ENCODE measurements at regions not wholly inside any gene's neighbourhood (a gene's known extent, or its start where the extent isn't known, plus 50 kb on each side); places are given as distances from the start of the nearest gene placed in this dataset.

DNA sequence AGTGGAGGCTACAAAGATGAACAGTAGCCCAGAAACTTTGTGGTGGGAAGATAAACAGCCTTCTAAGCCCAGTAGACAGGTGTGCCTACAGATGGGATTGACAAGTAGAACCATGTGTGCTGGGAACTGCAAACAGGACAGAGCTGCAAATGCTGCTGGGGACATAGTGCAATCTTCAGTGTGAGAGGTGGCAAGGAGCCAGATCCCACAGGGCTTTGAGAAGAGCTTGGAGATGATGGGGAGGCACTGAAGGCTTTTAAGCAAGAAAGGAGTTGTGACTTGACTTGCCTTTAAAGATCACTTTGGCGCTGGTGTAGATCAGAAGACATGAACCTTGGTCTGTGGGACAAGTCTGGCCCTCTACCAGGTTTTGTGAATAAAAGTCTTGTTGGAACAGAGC, 675.2 kb downstream of the ACTL7B start:
- TF ChIP-seq, protein P1, sequence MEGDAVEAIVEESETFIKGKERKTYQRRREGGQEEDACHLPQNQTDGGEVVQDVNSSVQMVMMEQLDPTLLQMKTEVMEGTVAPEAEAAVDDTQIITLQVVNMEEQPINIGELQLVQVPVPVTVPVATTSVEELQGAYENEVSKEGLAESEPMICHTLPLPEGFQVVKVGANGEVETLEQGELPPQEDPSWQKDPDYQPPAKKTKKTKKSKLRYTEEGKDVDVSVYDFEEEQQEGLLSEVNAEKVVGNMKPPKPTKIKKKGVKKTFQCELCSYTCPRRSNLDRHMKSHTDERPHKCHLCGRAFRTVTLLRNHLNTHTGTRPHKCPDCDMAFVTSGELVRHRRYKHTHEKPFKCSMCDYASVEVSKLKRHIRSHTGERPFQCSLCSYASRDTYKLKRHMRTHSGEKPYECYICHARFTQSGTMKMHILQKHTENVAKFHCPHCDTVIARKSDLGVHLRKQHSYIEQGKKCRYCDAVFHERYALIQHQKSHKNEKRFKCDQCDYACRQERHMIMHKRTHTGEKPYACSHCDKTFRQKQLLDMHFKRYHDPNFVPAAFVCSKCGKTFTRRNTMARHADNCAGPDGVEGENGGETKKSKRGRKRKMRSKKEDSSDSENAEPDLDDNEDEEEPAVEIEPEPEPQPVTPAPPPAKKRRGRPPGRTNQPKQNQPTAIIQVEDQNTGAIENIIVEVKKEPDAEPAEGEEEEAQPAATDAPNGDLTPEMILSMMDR (IDR thresholded peaks at IDR 0.05; ENCODE audit: low read depth, low read length) = no peak
- no peak for TF ChIP-seq EZH2phosphoT487 (IDR thresholded peaks at IDR 0.05; ENCODE audit: low read depth)
